HG02610 (cell line): ENCODE measurements at regions not wholly inside any gene's neighbourhood (a gene's known extent, or its start where the extent isn't known, plus 50 kb on each side); places are given as distances from the start of the nearest gene placed in this dataset.

Experiments used
- ATAC-seq: cut with Tn5 transposase; IDR thresholded peaks from one replicate; pipeline ENCODE4 v1.9.1; 2021; ENCODE audit warnings: mild to moderate bottlenecking, moderate library complexity; ENCODE audit not compliant: unreplicated experiment

GRCh38 chr5:124156415-124156996 is 589.9 kb downstream of the ZNF608 start:
- ATAC-seq: no peak

GRCh38 chr5:124154714-124155113 is 591.7 kb downstream of the ZNF608 start:
- ATAC-seq: no peak

GRCh38 chr5:124153588-124153987 is 592.9 kb downstream of the ZNF608 start:
- ATAC-seq: no peak

- no peak for ATAC-seq
Measured at GRCh38 chr5:124148574-124148973, 597.9 kb downstream of the ZNF608 start.

GRCh38 chr5:124140060-124140459 is 606.4 kb downstream of the ZNF608 start:
- no peak for ATAC-seq

- no peak for ATAC-seq
Measured at GRCh38 chr5:124139477-124139876, 607.0 kb downstream of the ZNF608 start.

GRCh38 chr5:124136609-124137008 is 609.8 kb downstream of the ZNF608 start:
- no peak for ATAC-seq

GRCh38 chr5:124134941-124135340 is 611.5 kb downstream of the ZNF608 start:
- no peak for ATAC-seq

GRCh38 chr5:124133406-124133805 is 613.0 kb downstream of the ZNF608 start:
- ATAC-seq: no peak

- ATAC-seq: peak; percentile 13
Measured at GRCh38 chr5:124132843-124133242, 613.6 kb downstream of the ZNF608 start.

- ATAC-seq: no peak
Measured at GRCh38 chr5:124131466-124131865, 615.0 kb downstream of the ZNF608 start.

GRCh38 chr5:124130816-124131215 is 615.6 kb downstream of the ZNF608 start:
- no peak for ATAC-seq

GRCh38 chr5:124128867-124129266 is 616.9 kb downstream of the CSNK1G3 start:
- no peak for ATAC-seq

GRCh38 chr5:124126504-124127217 is 614.7 kb downstream of the CSNK1G3 start:
- no peak for ATAC-seq

GRCh38 chr5:124124711-124125229 is 612.8 kb downstream of the CSNK1G3 start:
- ATAC-seq: no peak

- ATAC-seq: no peak
Measured at GRCh38 chr5:124121198-124121597, 609.2 kb downstream of the CSNK1G3 start.

- ATAC-seq: no peak
Measured at GRCh38 chr5:124114911-124115310, 602.9 kb downstream of the CSNK1G3 start.

GRCh38 chr5:124111886-124112285 is 599.9 kb downstream of the CSNK1G3 start:
- no peak for ATAC-seq

- ATAC-seq: no peak
Measured at GRCh38 chr5:124110942-124111341, 599.0 kb downstream of the CSNK1G3 start.

GRCh38 chr5:124105326-124105725 is 593.3 kb downstream of the CSNK1G3 start:
- ATAC-seq: no peak

- ATAC-seq: no peak
Measured at GRCh38 chr5:124104821-124105220, 592.8 kb downstream of the CSNK1G3 start.

- ATAC-seq: no peak
Measured at GRCh38 chr5:124104344-124104743, 592.4 kb downstream of the CSNK1G3 start.
